Mesendoderm (in vitro differentiated cells): ENCODE measurements at regions not wholly inside any gene's neighbourhood (a gene's known extent, or its start where the extent isn't known, plus 50 kb on each side); places are given as distances from the start of the nearest gene placed in this dataset.
"Not testable (repeated sequence)": the region's sequence is repeated elsewhere in the genome, so short reads cannot be mapped to it uniquely, and the experiment has no call there.

Experiments used
- DNase-seq: peaks from one replicate; pipeline ENCODE4 v3.0.0; 2013
- H2AK5ac ChIP-seq: 2 replicates; pipeline ENCODE4 v1.6.1; 2013; ENCODE audit warnings: low read length, inconsistent platforms
- H2BK120ac ChIP-seq: 2 replicates; pipeline ENCODE4 v1.6.1; 2013; ENCODE audit warnings: low read depth, mild to moderate bottlenecking, low read length, moderate library complexity, mixed read lengths
- H2BK15ac ChIP-seq: replicated peaks from 2 replicates; pipeline ENCODE4 v1.6.1; 2013; ENCODE audit warnings: low read depth, mild to moderate bottlenecking, moderate library complexity
- H2BK5ac ChIP-seq: 2 replicates; pipeline ENCODE4 v1.6.1; 2013; ENCODE audit warnings: low read length, inconsistent platforms
- H3K18ac ChIP-seq: 2 replicates; pipeline ENCODE4 v1.6.1; 2013; ENCODE audit warnings: mild to moderate bottlenecking, low read length, mixed read lengths
- H3K23ac ChIP-seq: one replicate; pipeline ENCODE4 v1.6.1; 2013; ENCODE audit warnings: low read length
- H3K27ac ChIP-seq: 2 replicates; pipeline ENCODE4 v1.5.1; 2013; ENCODE audit warnings: low read depth, mild to moderate bottlenecking, inconsistent platforms, low read length, moderate library complexity
- H3K27me3 ChIP-seq: 2 replicates; pipeline ENCODE4 v1.6.1; 2013; ENCODE audit warnings: low read length, control low read depth, mild to moderate bottlenecking, inconsistent platforms; ENCODE audit not compliant: insufficient read depth, poor library complexity
- H3K36me3 ChIP-seq: 2 replicates; pipeline ENCODE4 v1.6.1; 2013; ENCODE audit warnings: low read length, inconsistent platforms; ENCODE audit not compliant: control insufficient read depth, insufficient read depth
- H3K4ac ChIP-seq: one replicate; pipeline ENCODE4 v1.6.1; 2013; ENCODE audit warnings: low read depth, mild to moderate bottlenecking, low read length, moderate library complexity
- H3K4me1 ChIP-seq: 2 replicates; pipeline ENCODE4 v1.6.1; 2013; ENCODE audit warnings: low read depth, low read length, inconsistent platforms; ENCODE audit not compliant: control insufficient read depth
- H3K4me2 ChIP-seq: 2 replicates; pipeline ENCODE4 v1.6.1; 2013; ENCODE audit warnings: low read length
- H3K4me3 ChIP-seq: 2 replicates; pipeline ENCODE4 v1.5.1; 2013; ENCODE audit warnings: mild to moderate bottlenecking, low read length
- H3K56ac ChIP-seq: one replicate; pipeline ENCODE4 v1.6.1; 2013; ENCODE audit warnings: low read length
- H3K79me1 ChIP-seq: 2 replicates; pipeline ENCODE4 v1.6.1; 2013; ENCODE audit warnings: low read length, inconsistent platforms
- H3K79me2 ChIP-seq: 2 replicates; pipeline ENCODE4 v1.6.1; 2013; ENCODE audit warnings: mild to moderate bottlenecking, low read length; ENCODE audit not compliant: control insufficient read depth, insufficient read depth
- H3K9ac ChIP-seq: 2 replicates; pipeline ENCODE4 v1.6.1; 2013; ENCODE audit warnings: low read length, inconsistent platforms
- H4K5ac ChIP-seq: one replicate; pipeline ENCODE4 v1.6.1; 2013; ENCODE audit warnings: low read length
- H4K8ac ChIP-seq: one replicate; pipeline ENCODE4 v1.6.1; 2013; ENCODE audit warnings: low read depth, mild to moderate bottlenecking, control low read depth, low read length, moderate library complexity
- WGBS: extraction: QIAGEN DNeasy Blood & Tissue Kit; methylation state at CpG from one replicate; pipeline ENCODE4 v1.1.7; 2013; ENCODE audit warnings: low lambda C conversion rate, missing lambda C conversion rate; ENCODE audit not compliant: insufficient coverage; ENCODE audit errors: extremely low coverage; 5-methylcytosine and 5-hydroxymethylcytosine counted together

GRCh38 chr4:110332483-110332882 is 134.1 kb upstream of the ELOVL6 start:
- Histone ChIP-seq H3K4me2 (no peak overlapping the region), H4K5ac (no peak overlapping the region), H3K27ac (no peak overlapping the region), H2BK15ac (no peak overlapping the region), H3K27me3 (no peaks in the 10 kb centered on the region), H4K8ac (no peak overlapping the region), H3K79me2 (no peaks in the 10 kb centered on the region), H3K4me1 (no peaks in the 10 kb centered on the region), H2BK120ac (no peak overlapping the region), H3K18ac (no peak overlapping the region), H3K9ac (no peak overlapping the region), H2AK5ac (no peak overlapping the region), H3K79me1 (no peaks in the 10 kb centered on the region), H3K23ac (no peak overlapping the region), H2BK5ac (no peak overlapping the region), H3K4ac (no peak overlapping the region), H3K56ac (no peak overlapping the region), H3K36me3 (no peaks in the 10 kb centered on the region), H3K4me3 (no peak overlapping the region)
- DNase-seq = no peak
- WGBS = no CpG with 5 or more reads among the region's 2 CpGs

GRCh38 chr4:110326426-110326825 is 128.0 kb upstream of the ELOVL6 start:
- H2BK120ac ChIP-seq, H4K5ac ChIP-seq, H3K56ac ChIP-seq, H3K4me1 ChIP-seq, H3K79me2 ChIP-seq, H3K9ac ChIP-seq, H3K27ac ChIP-seq, H3K18ac ChIP-seq, H3K36me3 ChIP-seq, H2AK5ac ChIP-seq, H3K79me1 ChIP-seq, H2BK15ac ChIP-seq, DNase-seq, H3K27me3 ChIP-seq, H3K4me2 ChIP-seq, H3K23ac ChIP-seq, H3K4ac ChIP-seq, H3K4me3 ChIP-seq, H4K8ac ChIP-seq, H2BK5ac ChIP-seq: not testable (repeated sequence)
- WGBS = no CpG with 5 or more reads among the region's 4 CpGs

DNA sequence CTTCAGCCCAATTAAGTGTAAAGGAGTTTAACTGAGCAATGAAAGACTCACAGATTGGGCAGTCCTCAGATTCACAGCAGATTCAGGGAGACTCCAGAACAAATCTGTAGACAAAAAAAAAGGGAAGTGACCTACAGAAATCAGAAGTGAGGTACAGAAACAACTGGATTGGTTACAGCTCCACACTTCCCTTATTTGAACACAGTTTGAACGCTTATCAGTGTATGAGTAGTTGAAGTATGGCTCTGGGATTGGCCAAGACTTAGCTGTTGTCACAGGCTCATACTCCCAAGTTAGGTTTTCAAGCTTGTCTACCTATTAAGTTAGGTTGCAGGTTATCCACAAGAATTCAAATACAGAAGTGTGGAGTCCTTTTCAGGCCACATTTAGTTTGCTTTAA is 112.4 kb upstream of the ELOVL6 start:
- DNase-seq = no peak
- Histone ChIP-seq H3K4me3 (no peak overlapping the region), H4K8ac (no peak overlapping the region), H4K5ac (no peak overlapping the region), H3K79me1 (no peaks in the 10 kb centered on the region), H3K4ac (no peak overlapping the region), H3K56ac (no peak overlapping the region), H2BK15ac (no peak overlapping the region), H3K4me1 (no peaks in the 10 kb centered on the region), H2AK5ac (no peak overlapping the region), H2BK5ac (no peak overlapping the region), H3K9ac (no peak overlapping the region), H3K27me3 (no peaks in the 10 kb centered on the region), H3K36me3 (no peaks in the 10 kb centered on the region), H3K18ac (no peak overlapping the region), H3K79me2 (no peaks in the 10 kb centered on the region), H3K27ac (no peak overlapping the region), H3K4me2 (no peak overlapping the region), H3K23ac (no peak overlapping the region), H2BK120ac (no peak overlapping the region)
- no CpG with 5 or more reads among the region's 1 CpG for WGBS

DNA sequence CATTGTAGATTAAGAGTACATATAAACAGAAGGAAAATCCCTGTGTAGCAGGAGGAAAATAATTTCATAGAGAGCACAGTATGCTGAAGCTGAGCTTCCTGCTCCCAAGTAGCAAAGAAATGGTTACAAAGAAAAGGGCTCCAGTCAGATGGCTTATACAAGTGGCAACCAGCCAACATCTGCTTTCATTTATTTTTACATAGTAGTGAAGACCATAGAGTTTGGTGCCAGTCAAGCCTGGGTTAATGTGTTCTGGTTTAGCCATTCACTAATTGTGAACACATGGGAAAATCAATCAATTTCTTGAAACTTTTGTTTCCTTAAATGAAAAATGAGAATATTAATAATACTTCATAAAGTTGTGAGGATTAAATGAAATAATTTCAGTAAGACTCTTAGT is 111.3 kb upstream of the ELOVL6 start:
- H2BK120ac ChIP-seq = no peak overlapping the region
- H2BK5ac ChIP-seq = no peak overlapping the region
- no peak overlapping the region for H3K23ac ChIP-seq
- H3K4me1 ChIP-seq = no peaks in the 10 kb centered on the region
- no peak overlapping the region for H3K27ac ChIP-seq
- no peak overlapping the region for H3K4me3 ChIP-seq
- no peak overlapping the region for H3K56ac ChIP-seq
- no peaks in the 10 kb centered on the region for H3K79me1 ChIP-seq
- no peak overlapping the region for H4K8ac ChIP-seq
- H3K36me3 ChIP-seq = no peaks in the 10 kb centered on the region
- no peak overlapping the region for H3K9ac ChIP-seq
- no peaks in the 10 kb centered on the region for H3K27me3 ChIP-seq
- H3K18ac ChIP-seq = no peak overlapping the region
- no peak overlapping the region for H2BK15ac ChIP-seq
- H3K79me2 ChIP-seq = no peaks in the 10 kb centered on the region
- H2AK5ac ChIP-seq = no peak overlapping the region
- H4K5ac ChIP-seq = no peak overlapping the region
- H3K4me2 ChIP-seq = no peak overlapping the region
- H3K4ac ChIP-seq = no peak overlapping the region
- DNase-seq = no peak

- Histone ChIP-seq H3K4ac (no peak overlapping the region), H4K5ac (no peak overlapping the region), H3K18ac (no peak overlapping the region), H2BK15ac (no peak overlapping the region), H3K4me1 (no peaks in the 10 kb centered on the region), H3K27ac (no peak overlapping the region), H3K23ac (no peak overlapping the region), H4K8ac (no peak overlapping the region), H3K56ac (no peak overlapping the region), H3K9ac (no peak overlapping the region), H3K4me2 (no peak overlapping the region), H3K79me2 (no peaks in the 10 kb centered on the region), H2BK120ac (no peak overlapping the region), H3K36me3 (no peaks in the 10 kb centered on the region), H3K27me3 (no peaks in the 10 kb centered on the region), H3K4me3 (no peak overlapping the region), H2BK5ac (no peak overlapping the region), H3K79me1 (no peaks in the 10 kb centered on the region), H2AK5ac (no peak overlapping the region)
- WGBS = no CpG with 5 or more reads among the region's 2 CpGs
- no peak for DNase-seq
Observed at GRCh38 chr4:110306303-110306702, 107.9 kb upstream of the ELOVL6 start.

GRCh38 chr4:110305455-110305854 is 107.0 kb upstream of the ELOVL6 start:
- Histone ChIP-seq H3K18ac (no peak overlapping the region), H3K79me2 (no peaks in the 10 kb centered on the region)

More at GRCh38 chr4:110305455-110305854, 107.0 kb upstream of the ELOVL6 start:
- Histone ChIP-seq H3K27me3 (no peaks in the 10 kb centered on the region), H2BK15ac (no peak overlapping the region), H3K4me3 (no peak overlapping the region), H4K5ac (no peak overlapping the region), H2BK120ac (no peak overlapping the region), H3K79me1 (no peaks in the 10 kb centered on the region), H3K4me1 (no peaks in the 10 kb centered on the region), H3K23ac (no peak overlapping the region), H3K9ac (no peak overlapping the region), H3K36me3 (no peaks in the 10 kb centered on the region), H2BK5ac (no peak overlapping the region), H3K27ac (no peak overlapping the region), H4K8ac (no peak overlapping the region), H3K4me2 (no peak overlapping the region), H3K56ac (no peak overlapping the region), H3K4ac (no peak overlapping the region), H2AK5ac (no peak overlapping the region)
- no peak for DNase-seq
- WGBS = no CpG with 5 or more reads among the region's 4 CpGs
